Transverse colon (tissue), 4 donors: ENCODE measurements at regions not wholly inside any gene's neighbourhood (a gene's known extent, or its start where the extent isn't known, plus 50 kb on each side); places are given as distances from the start of the nearest gene placed in this dataset.

Experiments
- POLR2AphosphoS5 ChIP-seq, 3 donors: sonication (generic); formaldehyde crosslinking; IDR thresholded peaks; one replicate each; pipeline ENCODE4 v1.6.1; 2016; ENCODE audit warnings: antibody characterized with exemption in 3 of 3
- TF ChIP-seq, protein P1 (sequence below), 5 experiments: fragments of 200-600 bp in 3 of 5; fragments of 450-650 bp in 2 of 5; sonication (generic) in 3 of 5; IDR thresholded peaks; 1 replicate in 2 of 5; 2 replicates in 3 of 5; pipeline ENCODE4 v1.5.1; 2016 to 2017; ENCODE audit warnings: antibody characterized with exemption in 5 of 5, inconsistent platforms in 3 of 5, mild to moderate bottlenecking in 2 of 5, moderate library complexity in 1 of 5

DNA sequence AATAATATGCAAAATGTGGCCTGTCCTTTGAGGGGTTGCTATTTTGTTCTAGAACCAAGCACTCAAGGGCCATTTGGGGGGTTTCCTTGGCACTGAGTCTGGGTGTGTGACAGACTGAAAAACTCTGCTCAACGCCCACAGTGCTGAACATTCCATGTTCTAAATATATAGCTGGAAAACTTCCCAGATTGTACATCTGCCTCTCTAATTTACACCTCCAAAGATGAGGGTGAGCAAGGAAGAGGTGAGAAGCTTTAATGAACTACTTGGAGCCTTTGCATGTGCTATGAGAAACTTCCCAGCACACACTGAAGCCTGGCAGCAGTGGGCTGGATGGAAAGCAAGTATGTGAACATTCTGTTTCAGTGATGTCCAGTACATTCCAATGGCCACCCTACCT lies 296.7 kb upstream of the KCNH7 start:
- TF ChIP-seq, protein P1, sequence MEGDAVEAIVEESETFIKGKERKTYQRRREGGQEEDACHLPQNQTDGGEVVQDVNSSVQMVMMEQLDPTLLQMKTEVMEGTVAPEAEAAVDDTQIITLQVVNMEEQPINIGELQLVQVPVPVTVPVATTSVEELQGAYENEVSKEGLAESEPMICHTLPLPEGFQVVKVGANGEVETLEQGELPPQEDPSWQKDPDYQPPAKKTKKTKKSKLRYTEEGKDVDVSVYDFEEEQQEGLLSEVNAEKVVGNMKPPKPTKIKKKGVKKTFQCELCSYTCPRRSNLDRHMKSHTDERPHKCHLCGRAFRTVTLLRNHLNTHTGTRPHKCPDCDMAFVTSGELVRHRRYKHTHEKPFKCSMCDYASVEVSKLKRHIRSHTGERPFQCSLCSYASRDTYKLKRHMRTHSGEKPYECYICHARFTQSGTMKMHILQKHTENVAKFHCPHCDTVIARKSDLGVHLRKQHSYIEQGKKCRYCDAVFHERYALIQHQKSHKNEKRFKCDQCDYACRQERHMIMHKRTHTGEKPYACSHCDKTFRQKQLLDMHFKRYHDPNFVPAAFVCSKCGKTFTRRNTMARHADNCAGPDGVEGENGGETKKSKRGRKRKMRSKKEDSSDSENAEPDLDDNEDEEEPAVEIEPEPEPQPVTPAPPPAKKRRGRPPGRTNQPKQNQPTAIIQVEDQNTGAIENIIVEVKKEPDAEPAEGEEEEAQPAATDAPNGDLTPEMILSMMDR (IDR thresholded peaks at IDR 0.05), result no peak
- no peak for TF ChIP-seq POLR2AphosphoS5 (IDR thresholded peaks at IDR 0.05)
